Gastroesophageal sphincter (tissue), 4 donors: ENCODE measurements at regions not wholly inside any gene's neighbourhood (a gene's known extent, or its start where the extent isn't known, plus 50 kb on each side); places are given as distances from the start of the nearest gene placed in this dataset.
A peak's percentile ranks its signal among the peaks of the same experiment; 100 is the strongest.

Experiments used
- ATAC-seq: fragments of 150-250 bp; one replicate; pipeline ENCODE4 v1.9.1; 2016; ENCODE audit warnings: mild to moderate bottlenecking, moderate library complexity
- H3K27ac ChIP-seq, 4 donors: fragments of 200-600 bp; sonication (generic) in 3 of 4; 1 replicate in 3 of 4; 2 replicates in 1 of 4; pipeline ENCODE4 v1.5.1; 2016 to 2019
- H3K27me3 ChIP-seq: fragments of 200-600 bp; sonication (generic); one replicate; pipeline ENCODE4 v1.5.1; 2019
- H3K36me3 ChIP-seq, 2 donors: fragments of 200-600 bp; sonication (generic); one replicate each; pipeline ENCODE4 v1.5.1; 2019; ENCODE audit warnings: control low read depth in 1 of 2
- H3K4me1 ChIP-seq, 3 donors: fragments of 200-600 bp; sonication (generic); 1 replicate in 2 of 3; 2 replicates in 1 of 3; pipeline ENCODE4 v1.5.1; 2016 to 2019; ENCODE audit warnings: control low read depth in 2 of 3
- H3K4me3 ChIP-seq, 2 donors: fragments of 200-600 bp; sonication (generic); one replicate each; pipeline ENCODE4 v1.5.1; 2019; ENCODE audit warnings: mild to moderate bottlenecking in 1 of 2, moderate library complexity in 1 of 2
- H3K9me3 ChIP-seq, 3 donors: fragments of 200-600 bp; sonication (generic); one replicate each; pipeline ENCODE4 v1.5.1; 2017 to 2019; ENCODE audit warnings: control low read depth in 2 of 3
- CTCF ChIP-seq, 4 experiments: fragments of 200-600 bp in 2 of 4; fragments of 450-650 bp in 2 of 4; sonication (generic) in 1 of 4; IDR thresholded peaks; one replicate each; pipeline ENCODE4 v1.5.1; 2017 to 2019; ENCODE audit warnings: antibody characterized with exemption in 4 of 4, mild to moderate bottlenecking in 2 of 4, moderate library complexity in 2 of 4
- EP300 ChIP-seq: sonication (generic); formaldehyde crosslinking; IDR thresholded peaks from one replicate; pipeline ENCODE4 v1.6.1; 2017; ENCODE audit warnings: antibody characterized with exemption, mild to moderate bottlenecking
- POLR2A ChIP-seq, 2 donors: fragments of 450-650 bp; IDR thresholded peaks; one replicate each; pipeline ENCODE4 v1.6.1; 2017; ENCODE audit warnings: antibody characterized with exemption in 2 of 2, mild to moderate bottlenecking in 2 of 2, moderate library complexity in 1 of 2
- POLR2AphosphoS5 ChIP-seq: sonication (generic); formaldehyde crosslinking; IDR thresholded peaks from one replicate; pipeline ENCODE4 v1.6.1; 2017; ENCODE audit warnings: antibody characterized with exemption
- WGBS, 2 donors: methylation state at CpG; one replicate each; pipeline ENCODE4 v1.1.5; 2018; ENCODE audit warnings: low coverage in 1 of 2; 5-methylcytosine and 5-hydroxymethylcytosine counted together

GRCh38 chr7:55690-56248, 136.6 kb upstream of the FAM20C start:
- TF ChIP-seq POLR2AphosphoS5 (no peak), CTCF (IDR thresholded peaks at IDR 0.05) (no peak), POLR2A (IDR thresholded peaks at IDR 0.05) (no peak), EP300 (no peak)
- H3K4me1 ChIP-seq = peaks cover 0 to 16% (median 0%) of the 10 kb centered on the region in 3 donors
- no peak overlapping the region for H3K27ac ChIP-seq
- ATAC-seq = no peak
- no peaks in the 10 kb centered on the region for H3K27me3 ChIP-seq
- 72 to 92% methylated on average over 4 to 8 of the region's 9 CpGs for WGBS, 2 donors
- no peaks in the 10 kb centered on the region for H3K9me3 ChIP-seq
- no peaks in the 10 kb centered on the region for H3K36me3 ChIP-seq
- no peak overlapping the region for H3K4me3 ChIP-seq

GRCh38 chr7:56291-56913, 136.0 kb upstream of the FAM20C start:
- H3K36me3 ChIP-seq = no peaks in the 10 kb centered on the region
- ATAC-seq = no peak

GRCh38 chr7:57071-57470, 135.3 kb upstream of the FAM20C start:
- 94 to 97% methylated on average over 3 to 7 of the region's 8 CpGs for WGBS, 2 donors
- H3K4me3 ChIP-seq = no peak overlapping the region
- H3K36me3 ChIP-seq = no peaks in the 10 kb centered on the region
- peak; percentile 20 for ATAC-seq
- no peak overlapping the region for H3K27ac ChIP-seq
- TF ChIP-seq CTCF (IDR thresholded peaks at IDR 0.05) (no peak), POLR2AphosphoS5 (no peak), POLR2A (IDR thresholded peaks at IDR 0.05) (no peak), EP300 (no peak)
- H3K9me3 ChIP-seq = no peaks in the 10 kb centered on the region
- H3K4me1 ChIP-seq = peaks cover 0 to 16% (median 0%) of the 10 kb centered on the region in 3 donors
- no peaks in the 10 kb centered on the region for H3K27me3 ChIP-seq

More at GRCh38 chr7:56291-56913, 136.0 kb upstream of the FAM20C start:
- Histone ChIP-seq H3K9me3 (no peaks in the 10 kb centered on the region), H3K4me1 (peaks cover 0 to 16% (median 0%) of the 10 kb centered on the region in 3 donors), H3K27ac (no peak overlapping the region), H3K27me3 (no peaks in the 10 kb centered on the region), H3K4me3 (no peak overlapping the region)
- 75 to 92% methylated on average over 10 of the region's 18 CpGs for WGBS, 2 donors
- TF ChIP-seq CTCF (IDR thresholded peaks at IDR 0.05) = no peak
- TF ChIP-seq POLR2AphosphoS5 = no peak
- no peak for TF ChIP-seq EP300

- Histone ChIP-seq H3K4me1 (peaks cover 0 to 16% (median 0%) of the 10 kb centered on the region in 3 donors), H3K4me3 (no peak overlapping the region), H3K9me3 (no peaks in the 10 kb centered on the region), H3K27me3 (no peaks in the 10 kb centered on the region), H3K27ac (no peak overlapping the region), H3K36me3 (no peaks in the 10 kb centered on the region)
- TF ChIP-seq POLR2A (IDR thresholded peaks at IDR 0.05) = no peak
- TF ChIP-seq POLR2AphosphoS5 = no peak
- TF ChIP-seq EP300 = no peak
- WGBS, 2 donors = 15 to 52% methylated on average over 2 to 9 of the region's 9 CpGs
- ATAC-seq = no peak
Measured at GRCh38 chr7:57482-58255, 134.7 kb upstream of the FAM20C start.

GRCh38 chr7:58316-58715, 134.1 kb upstream of the FAM20C start:
- Histone ChIP-seq H3K36me3 (no peaks in the 10 kb centered on the region), H3K4me3 (no peak overlapping the region), H3K9me3 (no peaks in the 10 kb centered on the region), H3K27ac (no peak overlapping the region), H3K27me3 (no peaks in the 10 kb centered on the region), H3K4me1 (peaks cover 0 to 16% (median 0%) of the 10 kb centered on the region in 3 donors)
- ATAC-seq = no peak
- 70 to 92% methylated on average over 5 to 6 of the region's 7 CpGs for WGBS, 2 donors
- no peak for TF ChIP-seq EP300
- no peak for TF ChIP-seq POLR2A (IDR thresholded peaks at IDR 0.05)
- TF ChIP-seq CTCF (IDR thresholded peaks at IDR 0.05) = no peak
- TF ChIP-seq POLR2AphosphoS5 = no peak
